ENCODE measurements at regions not wholly inside any gene's neighbourhood (a gene's known extent, or its start where the extent isn't known, plus 50 kb on each side); places are given as distances from the start of the nearest gene placed in this dataset.

- TF ChIP-seq EZH2 (IDR thresholded peaks at IDR 0.05; ENCODE audit: insufficient read depth, poor library complexity, severe bottlenecking) (no peak), EZH2phosphoT487 (IDR thresholded peaks at IDR 0.05; ENCODE audit: insufficient read depth, low read depth) (no peak)
Observed at GRCh38 chr9:129435988-129436717, 184.7 kb downstream of the C9orf50 start.

All from GM23248 (cell line).